H1 (cell line): ENCODE measurements at regions not wholly inside any gene's neighbourhood (a gene's known extent, or its start where the extent isn't known, plus 50 kb on each side); places are given as distances from the start of the nearest gene placed in this dataset.

Experiments used
- HDAC6 ChIP-seq: IDR thresholded peaks from one replicate; pipeline ENCODE4 v1.7.1; 2012; ENCODE audit warnings: low read depth, mild to moderate bottlenecking, inconsistent platforms, low read length, moderate library complexity
- JUN ChIP-seq: IDR thresholded peaks from 2 replicates; pipeline ENCODE4 v1.6.1; 2011; ENCODE audit warnings: low read depth, mild to moderate bottlenecking, improper control_type of control experiment, low read length
- PHF8 ChIP-seq: fragments of 200-600 bp; sonication (generic); conservative IDR thresholded peaks from 2 replicates; pipeline ENCODE4 v1.7.1; 2012; ENCODE audit warnings: low read depth, mild to moderate bottlenecking, inconsistent platforms, low read length, moderate library complexity
- POLR2A ChIP-seq, 2 experiments: IDR thresholded peaks; 1 replicate in 1 of 2; 2 replicates in 1 of 2; pipeline ENCODE4 v1.6.1; 2011; ENCODE audit warnings: low read depth in 2 of 2, low read length in 2 of 2, mild to moderate bottlenecking in 2 of 2; ENCODE audit errors: control extremely low read depth in 1 of 2
- SIN3A ChIP-seq, 2 experiments: IDR thresholded peaks in 1 of 2; conservative IDR thresholded peaks in 1 of 2; 2 replicates each; pipeline ENCODE4 v1.6.1; 2011 to 2012; ENCODE audit warnings: low read length in 2 of 2, improper control_type of control experiment in 1 of 2, low read depth in 1 of 2, mild to moderate bottlenecking in 1 of 2
- YY1 ChIP-seq: IDR thresholded peaks from 2 replicates; pipeline ENCODE4 v1.6.1; 2011; ENCODE audit warnings: low read depth, mild to moderate bottlenecking, low read length
- TF ChIP-seq, protein P1 (sequence below), 3 experiments: IDR thresholded peaks; 1 replicate in 2 of 3; 2 replicates in 1 of 3; pipeline versions ENCODE4 v1.5.1 to v1.6.1; 2011; ENCODE audit warnings: low read length in 3 of 3, mild to moderate bottlenecking in 3 of 3, inconsistent platforms in 2 of 3, low read depth in 1 of 3, moderate library complexity in 1 of 3; ENCODE audit not compliant: insufficient read depth in 1 of 3; ENCODE audit errors: control extremely low read depth in 1 of 3
- TF ChIP-seq, protein P2 (sequence below): IDR thresholded peaks from 2 replicates; pipeline ENCODE4 v1.6.1; 2012; ENCODE audit warnings: inconsistent platforms

DNA sequence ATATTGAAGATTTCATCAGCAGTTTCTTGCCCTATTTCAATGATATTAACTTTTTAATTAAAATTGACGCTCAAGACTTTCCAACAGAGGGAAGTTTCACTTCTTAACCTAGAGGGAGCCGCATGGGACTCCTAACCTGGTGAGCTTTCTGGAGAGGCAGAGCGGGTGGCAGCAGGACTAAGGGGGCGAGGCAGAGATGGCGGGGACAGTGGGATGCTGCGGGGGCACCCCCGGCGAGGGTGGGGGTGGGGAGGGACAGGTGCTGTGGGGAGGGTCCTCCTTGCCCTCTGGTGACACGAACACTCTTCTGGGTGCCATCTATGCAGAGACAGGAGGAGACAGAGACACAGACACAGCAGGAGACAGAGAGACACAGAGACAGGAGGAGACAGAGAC lies 104.4 kb downstream of the ADRA2C start:
- TF ChIP-seq SIN3A (conservative IDR thresholded peaks at IDR 0.05 in 1 of 2, IDR thresholded peaks at IDR 0.05 in 1 of 2; ENCODE audit: low read depth in 1 of 2, low read length in 2 of 2) (no peak), POLR2A (IDR thresholded peaks at IDR 0.05; ENCODE audit: control extremely low read depth in 1 of 2, low read depth in 2 of 2, low read length in 2 of 2) (no peak), YY1 (no peak), PHF8 (no peak), JUN (no peak), HDAC6 (no peak)
- TF ChIP-seq, protein P1, sequence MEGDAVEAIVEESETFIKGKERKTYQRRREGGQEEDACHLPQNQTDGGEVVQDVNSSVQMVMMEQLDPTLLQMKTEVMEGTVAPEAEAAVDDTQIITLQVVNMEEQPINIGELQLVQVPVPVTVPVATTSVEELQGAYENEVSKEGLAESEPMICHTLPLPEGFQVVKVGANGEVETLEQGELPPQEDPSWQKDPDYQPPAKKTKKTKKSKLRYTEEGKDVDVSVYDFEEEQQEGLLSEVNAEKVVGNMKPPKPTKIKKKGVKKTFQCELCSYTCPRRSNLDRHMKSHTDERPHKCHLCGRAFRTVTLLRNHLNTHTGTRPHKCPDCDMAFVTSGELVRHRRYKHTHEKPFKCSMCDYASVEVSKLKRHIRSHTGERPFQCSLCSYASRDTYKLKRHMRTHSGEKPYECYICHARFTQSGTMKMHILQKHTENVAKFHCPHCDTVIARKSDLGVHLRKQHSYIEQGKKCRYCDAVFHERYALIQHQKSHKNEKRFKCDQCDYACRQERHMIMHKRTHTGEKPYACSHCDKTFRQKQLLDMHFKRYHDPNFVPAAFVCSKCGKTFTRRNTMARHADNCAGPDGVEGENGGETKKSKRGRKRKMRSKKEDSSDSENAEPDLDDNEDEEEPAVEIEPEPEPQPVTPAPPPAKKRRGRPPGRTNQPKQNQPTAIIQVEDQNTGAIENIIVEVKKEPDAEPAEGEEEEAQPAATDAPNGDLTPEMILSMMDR (IDR thresholded peaks at IDR 0.05; ENCODE audit: control extremely low read depth in 1 of 3, insufficient read depth in 1 of 3, low read depth in 1 of 3, low read length in 3 of 3): no peak
- TF ChIP-seq, protein P2, sequence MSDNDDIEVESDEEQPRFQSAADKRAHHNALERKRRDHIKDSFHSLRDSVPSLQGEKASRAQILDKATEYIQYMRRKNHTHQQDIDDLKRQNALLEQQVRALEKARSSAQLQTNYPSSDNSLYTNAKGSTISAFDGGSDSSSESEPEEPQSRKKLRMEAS: no peak
